GM10266 (cell line): ENCODE measurements at regions not wholly inside any gene's neighbourhood (a gene's known extent, or its start where the extent isn't known, plus 50 kb on each side); places are given as distances from the start of the nearest gene placed in this dataset.

ENCODE experiments used
- DNase-seq: peaks from one replicate; pipeline ENCODE4 v3.0.0; 2012; ENCODE audit errors: extremely low spot score
- CTCF ChIP-seq: IDR thresholded peaks from 2 replicates; pipeline ENCODE4 v1.5.1; 2012; ENCODE audit warnings: mild to moderate bottlenecking, low read depth; ENCODE audit not compliant: control insufficient read depth, insufficient read depth; ENCODE audit errors: missing control alignments

DNA sequence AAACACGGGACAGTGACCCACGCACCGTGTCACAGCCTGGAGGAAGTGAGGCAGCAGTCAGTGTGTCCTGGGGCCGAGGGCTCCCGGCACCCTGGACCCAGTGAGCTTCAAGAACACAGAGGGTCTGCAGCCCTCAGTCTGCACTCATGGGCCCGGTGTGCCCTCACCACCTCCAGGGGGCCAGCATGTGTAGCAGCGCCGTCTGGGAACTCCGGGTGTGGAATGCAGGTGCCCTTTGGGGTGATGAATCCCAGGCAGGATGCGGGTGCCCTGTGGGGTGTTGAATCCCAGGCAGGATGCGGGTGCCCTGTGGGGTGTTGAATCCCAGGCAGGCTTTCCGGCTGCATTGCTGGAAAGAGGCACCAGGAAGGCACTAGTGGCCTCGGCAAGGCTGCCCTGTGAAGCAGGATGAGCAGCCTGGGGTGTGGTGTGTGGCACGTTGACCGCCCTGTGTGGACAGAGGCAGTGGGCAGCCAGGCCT is 1399.9 kb downstream of the BRD1 start:
- DNase-seq = no peak
- TF ChIP-seq CTCF = no peak

DNA sequence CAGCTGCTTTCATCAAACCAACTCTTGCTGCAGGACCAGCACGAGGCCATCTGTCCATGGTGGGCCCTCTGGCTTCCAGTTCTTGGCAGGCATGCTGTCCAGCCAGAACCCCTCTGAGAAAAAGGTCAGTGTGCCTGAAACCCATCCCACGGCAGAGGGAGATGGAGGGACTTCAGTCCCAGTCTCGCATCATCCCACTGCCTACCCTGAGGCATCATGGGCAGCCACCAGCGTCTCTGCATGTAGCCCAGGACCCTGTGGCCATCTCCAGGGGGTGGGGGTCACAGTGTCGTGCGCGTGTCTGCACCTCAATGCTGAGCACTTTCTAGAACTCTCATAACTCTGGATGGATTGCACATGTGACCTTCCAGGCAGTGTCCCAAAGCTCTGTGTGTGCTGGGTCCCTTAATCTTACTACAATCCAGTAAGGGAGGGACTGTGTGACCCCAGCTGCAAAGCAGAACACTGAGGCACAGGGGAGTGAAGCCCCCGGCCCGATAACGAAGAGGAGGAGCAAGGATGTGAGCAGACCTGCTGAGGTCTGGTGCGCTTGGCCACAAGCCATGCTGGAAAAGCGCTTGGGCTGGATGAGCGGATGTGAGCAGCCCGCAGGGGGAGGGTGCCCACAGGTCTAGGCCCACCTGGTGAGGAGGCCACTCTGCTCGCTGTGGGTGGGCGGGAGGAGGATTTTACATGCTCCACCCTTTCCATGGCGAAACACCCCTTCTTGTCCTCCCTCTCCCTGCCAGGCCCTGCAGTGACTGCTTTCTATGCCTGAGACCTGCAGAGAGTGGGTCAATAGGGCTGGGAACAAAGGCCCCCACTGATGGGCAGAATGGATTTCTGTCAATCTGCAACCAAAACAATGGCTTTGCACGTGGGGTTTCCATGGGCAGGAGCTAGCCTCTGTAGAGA is 1401.0 kb downstream of the BRD1 start:
- DNase-seq = no peak
- TF ChIP-seq CTCF = no peak

DNA sequence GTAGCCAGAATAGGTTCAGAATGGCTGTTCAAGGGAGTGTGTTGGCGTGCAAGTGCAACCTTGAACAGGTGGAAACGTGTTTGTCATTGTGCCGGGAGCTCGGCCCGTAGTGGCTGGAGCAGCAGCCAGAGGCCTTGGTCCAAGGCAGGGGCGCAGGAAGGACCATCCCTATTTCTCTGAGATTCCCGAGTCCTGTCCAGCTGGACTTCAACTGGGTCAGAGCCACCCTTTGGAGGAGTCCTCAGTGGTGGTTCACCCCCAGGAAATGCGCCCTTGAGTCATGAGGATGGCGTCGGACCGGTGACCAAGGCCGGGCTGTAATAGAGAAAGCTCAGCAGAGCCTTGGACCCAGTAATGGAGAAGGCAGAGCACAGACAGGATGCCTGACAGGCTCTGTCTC is 1402.0 kb downstream of the BRD1 start:
- no peak for TF ChIP-seq CTCF
- no peak for DNase-seq

DNA sequence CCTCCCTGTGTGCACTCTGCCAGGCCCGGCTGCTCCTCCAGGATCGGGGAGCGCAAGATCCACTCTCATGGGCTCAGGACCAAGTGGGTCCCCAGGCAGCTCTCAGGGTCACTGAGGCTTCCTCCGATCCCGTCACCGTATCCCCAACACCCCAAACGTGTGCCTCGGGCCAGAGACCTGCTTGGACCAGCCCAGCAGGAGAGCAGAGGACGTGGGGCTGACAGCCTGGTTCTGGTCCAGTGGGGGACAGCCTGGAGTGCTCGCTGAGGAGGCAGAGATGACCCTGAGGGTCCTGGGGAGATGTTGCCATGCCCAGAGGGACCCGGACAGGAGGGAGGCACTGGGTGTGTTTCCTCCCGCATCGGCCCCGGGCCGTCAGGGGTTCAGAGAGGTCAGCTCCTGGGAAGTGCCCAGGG is 1402.6 kb downstream of the BRD1 start:
- no peak for TF ChIP-seq CTCF
- DNase-seq = no peak

DNA sequence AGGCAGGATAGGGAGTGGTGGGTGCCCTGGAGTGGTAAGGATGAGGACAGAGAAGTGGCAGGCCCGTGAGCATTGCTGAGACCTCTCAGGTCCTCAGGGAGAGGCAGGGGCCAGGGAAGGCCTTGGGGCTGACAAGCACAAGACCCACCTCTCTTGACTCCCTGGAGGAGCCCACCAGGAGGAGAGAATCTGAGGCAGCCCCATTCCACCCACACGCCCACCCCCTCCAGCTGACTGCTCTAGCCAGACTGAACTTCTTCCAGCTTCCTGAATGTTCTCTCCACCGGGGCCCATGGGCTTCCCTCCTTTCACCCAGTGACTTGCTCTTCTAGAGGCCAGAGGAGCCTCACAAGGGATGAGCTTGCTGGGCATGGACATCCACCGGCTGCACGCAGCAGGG is 1403.0 kb downstream of the BRD1 start:
- DNase-seq = no peak
- TF ChIP-seq CTCF = no peak

DNA sequence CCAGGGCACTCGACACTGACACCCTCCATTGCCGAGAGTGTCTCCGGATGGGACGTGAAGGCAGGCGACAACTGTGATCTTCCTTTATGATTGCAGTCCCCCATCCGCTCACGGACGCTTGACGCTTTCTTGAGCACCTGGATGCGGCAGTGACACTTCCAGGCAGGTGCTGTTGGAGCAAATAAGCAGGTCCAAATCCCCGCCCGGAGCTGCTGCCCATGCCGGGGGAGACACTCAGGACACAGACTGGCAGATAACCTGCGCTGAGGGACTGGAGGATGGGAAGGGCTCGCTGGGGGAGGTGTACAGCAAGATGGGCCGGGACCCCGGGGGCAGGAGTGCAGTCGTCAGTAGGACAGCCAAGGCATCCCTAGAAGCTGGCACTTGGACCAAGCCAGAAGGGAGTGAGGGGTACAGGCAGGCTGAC is 1403.5 kb downstream of the BRD1 start:
- TF ChIP-seq CTCF = no peak
- DNase-seq = no peak

- TF ChIP-seq CTCF = no peak
- no peak for DNase-seq
Observed at GRCh38 chr22:48423481-48423911, 1404.2 kb downstream of the BRD1 start.
